GM12875 (cell line): ENCODE measurements at regions not wholly inside any gene's neighbourhood (a gene's known extent, or its start where the extent isn't known, plus 50 kb on each side); places are given as distances from the start of the nearest gene placed in this dataset.

Source experiments
- H3K4me3 ChIP-seq: one replicate; pipeline ENCODE4 v1.5.1; 2011; ENCODE audit warnings: low read depth, low read length, control low read depth
- TF ChIP-seq, protein P1 (sequence below): IDR thresholded peaks from 2 replicates; pipeline ENCODE4 v1.5.1; 2011; ENCODE audit warnings: low read depth, mild to moderate bottlenecking, control low read depth, inconsistent platforms, low read length, moderate library complexity, borderline replicate concordance; ENCODE audit not compliant: insufficient read depth

DNA sequence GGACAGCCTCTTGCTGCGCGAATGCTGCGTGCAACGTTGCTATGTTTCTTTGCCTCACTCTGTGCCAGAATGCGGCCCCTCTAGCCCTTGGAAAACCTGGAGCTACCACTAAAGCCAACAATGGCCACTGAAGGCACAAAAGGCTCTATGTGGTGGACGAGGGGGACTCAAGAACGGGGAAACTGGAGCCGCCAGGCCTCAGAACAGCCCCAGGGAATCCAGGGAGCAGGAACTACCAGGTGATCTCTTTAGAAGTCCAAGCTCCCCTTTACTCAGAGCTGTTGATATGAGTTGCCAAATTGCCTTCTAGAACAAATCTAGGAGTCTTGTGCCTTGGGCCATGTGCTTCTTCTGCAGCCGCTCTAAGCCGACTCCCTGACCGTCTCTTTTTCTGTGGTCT is 113.8 kb upstream of the ERRFI1 start:
- TF ChIP-seq, protein P1, sequence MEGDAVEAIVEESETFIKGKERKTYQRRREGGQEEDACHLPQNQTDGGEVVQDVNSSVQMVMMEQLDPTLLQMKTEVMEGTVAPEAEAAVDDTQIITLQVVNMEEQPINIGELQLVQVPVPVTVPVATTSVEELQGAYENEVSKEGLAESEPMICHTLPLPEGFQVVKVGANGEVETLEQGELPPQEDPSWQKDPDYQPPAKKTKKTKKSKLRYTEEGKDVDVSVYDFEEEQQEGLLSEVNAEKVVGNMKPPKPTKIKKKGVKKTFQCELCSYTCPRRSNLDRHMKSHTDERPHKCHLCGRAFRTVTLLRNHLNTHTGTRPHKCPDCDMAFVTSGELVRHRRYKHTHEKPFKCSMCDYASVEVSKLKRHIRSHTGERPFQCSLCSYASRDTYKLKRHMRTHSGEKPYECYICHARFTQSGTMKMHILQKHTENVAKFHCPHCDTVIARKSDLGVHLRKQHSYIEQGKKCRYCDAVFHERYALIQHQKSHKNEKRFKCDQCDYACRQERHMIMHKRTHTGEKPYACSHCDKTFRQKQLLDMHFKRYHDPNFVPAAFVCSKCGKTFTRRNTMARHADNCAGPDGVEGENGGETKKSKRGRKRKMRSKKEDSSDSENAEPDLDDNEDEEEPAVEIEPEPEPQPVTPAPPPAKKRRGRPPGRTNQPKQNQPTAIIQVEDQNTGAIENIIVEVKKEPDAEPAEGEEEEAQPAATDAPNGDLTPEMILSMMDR, result no peak

DNA sequence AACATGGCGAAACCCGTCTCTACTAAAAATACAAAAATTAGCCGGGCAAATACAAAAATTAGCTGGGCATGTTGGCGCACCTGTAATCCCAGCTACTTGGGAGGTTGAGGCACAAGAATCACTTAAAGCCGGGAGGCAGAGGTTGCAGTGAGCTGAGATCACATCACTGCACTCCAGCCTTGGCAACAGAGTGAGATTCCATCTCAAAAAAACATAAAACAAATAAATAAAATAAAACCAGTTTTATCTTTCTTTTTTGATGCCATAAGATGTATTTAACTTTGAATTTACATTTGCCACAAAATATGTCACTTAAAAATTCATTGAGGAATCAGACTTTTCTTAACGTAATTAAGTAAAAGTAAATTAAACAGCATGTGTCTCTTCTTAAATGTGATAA is 113.3 kb upstream of the ERRFI1 start:
- H3K4me3 ChIP-seq, result no peak overlapping the region
- TF ChIP-seq, protein P1, result no peak

More for the DNA sequence above, 113.8 kb upstream of the ERRFI1 start:
- no peak overlapping the region for H3K4me3 ChIP-seq

DNA sequence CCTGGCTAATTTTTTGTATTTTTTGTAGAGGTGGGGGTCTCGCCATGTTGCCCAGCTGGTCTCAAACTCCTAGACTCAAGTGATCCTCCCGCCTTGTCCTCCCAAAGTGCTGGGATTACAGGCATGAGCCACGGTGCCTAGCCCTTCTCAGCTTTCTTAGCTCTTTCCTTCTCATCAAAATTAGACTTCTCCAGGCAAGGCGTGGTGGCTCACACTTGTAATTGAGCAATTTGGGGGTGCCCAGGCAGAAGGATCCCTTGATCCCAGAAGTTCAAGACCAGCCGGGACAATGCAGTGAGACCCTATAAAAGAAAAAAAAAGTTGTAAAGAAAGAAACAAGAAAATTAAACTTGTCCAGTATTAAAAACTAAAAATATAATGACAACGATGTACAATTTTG is 112.6 kb upstream of the ERRFI1 start:
- TF ChIP-seq, protein P1, result no peak
- no peak overlapping the region for H3K4me3 ChIP-seq

DNA sequence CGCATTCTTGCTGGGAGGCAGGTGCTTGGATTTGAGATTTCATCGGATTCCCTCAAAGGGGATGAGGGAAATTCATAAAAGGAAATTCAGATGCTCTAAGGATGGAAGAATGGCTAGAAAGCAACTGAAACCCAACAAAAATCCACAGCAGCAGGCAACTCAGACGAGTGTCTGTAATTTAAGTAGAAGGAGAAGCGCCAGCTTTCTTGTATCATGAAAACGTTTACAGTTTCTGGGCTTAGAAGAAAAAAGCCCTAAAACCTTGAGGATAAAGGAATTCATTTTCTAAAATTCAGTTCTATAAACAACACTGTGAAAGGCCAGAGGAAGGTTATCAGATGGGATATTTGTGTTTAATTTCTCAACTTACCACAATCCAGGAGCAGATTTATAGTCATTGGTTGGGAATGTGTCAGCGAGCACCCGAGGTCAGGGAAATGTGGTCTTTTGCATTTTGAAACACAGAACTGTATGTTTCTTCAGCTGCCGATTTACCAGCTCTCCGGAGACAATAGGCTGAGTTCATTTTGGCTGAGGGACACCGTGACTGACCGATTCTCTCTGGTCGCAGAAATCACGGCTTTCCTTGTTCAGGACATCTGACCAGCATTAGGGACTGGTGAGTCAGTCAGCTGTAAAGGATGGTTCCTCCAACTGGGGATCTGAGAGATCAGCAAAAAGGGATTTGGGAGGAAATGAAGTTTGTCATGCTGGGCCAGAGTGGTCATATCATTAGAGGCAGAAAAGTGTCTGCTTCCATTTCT is 111.6 kb upstream of the ERRFI1 start:
- TF ChIP-seq, protein P1, result no peak
- H3K4me3 ChIP-seq, result no peak overlapping the region

DNA sequence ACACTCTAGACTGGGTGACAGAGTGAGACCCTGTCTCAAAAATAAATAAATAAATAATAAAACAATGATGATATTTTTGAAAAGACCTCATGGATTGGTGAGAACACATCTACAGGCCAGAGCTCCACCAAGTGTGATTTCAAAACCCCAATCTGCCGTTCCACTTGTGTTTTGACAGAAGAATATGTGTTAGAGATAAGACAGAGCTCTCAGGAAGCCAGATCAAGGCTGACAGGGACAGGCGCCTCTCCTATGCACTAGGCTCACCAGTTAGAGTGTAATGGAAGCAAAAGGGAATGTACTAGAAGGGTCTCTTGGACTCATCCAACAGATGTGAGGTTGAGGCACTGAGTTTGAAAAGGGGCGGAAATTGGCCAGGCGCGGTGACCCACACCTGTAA is 110.7 kb upstream of the ERRFI1 start:
- TF ChIP-seq, protein P1, result no peak
- H3K4me3 ChIP-seq, result no peak overlapping the region

DNA sequence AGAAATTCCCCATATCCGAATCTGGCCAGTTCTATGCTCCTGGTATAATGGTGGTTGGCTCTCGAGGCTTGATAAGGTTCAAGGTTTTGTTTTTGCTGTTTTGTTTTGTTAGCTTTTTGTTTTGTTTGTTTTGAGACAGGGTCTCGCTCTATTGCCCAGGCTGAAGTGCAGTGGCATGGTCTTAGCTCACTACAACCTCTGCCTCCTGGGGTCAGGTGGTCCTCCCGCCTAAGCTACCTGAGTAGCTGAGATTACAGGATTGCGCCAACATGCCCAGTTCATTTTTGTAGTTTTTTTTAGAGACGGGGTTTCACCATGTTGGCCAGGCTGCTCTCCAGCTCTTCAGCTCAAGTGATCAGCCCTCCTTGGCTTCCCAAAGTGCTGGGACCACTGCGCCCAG is 109.1 kb upstream of the ERRFI1 start:
- TF ChIP-seq, protein P1, result no peak
- no peak overlapping the region for H3K4me3 ChIP-seq

DNA sequence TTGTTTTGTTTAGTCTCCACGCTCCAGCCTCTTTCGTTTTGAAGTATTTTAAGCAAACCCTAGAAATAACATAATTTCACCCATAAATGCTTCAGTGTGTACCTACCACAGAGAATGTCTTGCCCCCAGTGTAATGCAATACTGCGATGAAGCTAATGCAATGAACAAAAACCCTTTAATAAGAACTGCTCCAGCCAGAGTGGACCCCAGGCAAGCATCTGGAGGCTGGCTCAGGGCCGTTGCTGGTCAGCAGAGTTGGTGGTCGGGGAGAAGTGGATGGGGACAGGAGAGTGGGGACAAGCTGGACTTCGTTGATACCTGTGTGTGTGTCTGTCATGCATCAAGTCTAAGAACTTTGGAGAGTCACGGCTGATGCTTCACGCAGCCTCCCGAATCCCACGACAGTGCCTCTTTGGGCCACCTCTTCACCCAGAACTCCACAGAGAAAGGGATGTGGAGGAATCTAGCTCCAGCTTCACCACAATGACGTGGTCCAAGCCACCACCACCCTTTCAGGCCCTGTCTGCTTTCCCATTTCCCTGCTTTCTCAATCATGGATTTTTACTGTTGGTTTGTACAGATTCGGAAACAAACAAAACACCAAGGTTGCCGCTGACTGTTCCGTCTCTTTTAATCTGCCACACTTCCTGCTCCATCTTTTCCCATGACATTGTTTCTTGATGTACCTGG is 108.6 kb upstream of the ERRFI1 start:
- TF ChIP-seq, protein P1, result no peak

More for the DNA sequence above, 108.6 kb upstream of the ERRFI1 start:
- no peak overlapping the region for H3K4me3 ChIP-seq
